ENCODE measurements at regions not wholly inside any gene's neighbourhood (a gene's known extent, or its start where the extent isn't known, plus 50 kb on each side); places are given as distances from the start of the nearest gene placed in this dataset.

DNA sequence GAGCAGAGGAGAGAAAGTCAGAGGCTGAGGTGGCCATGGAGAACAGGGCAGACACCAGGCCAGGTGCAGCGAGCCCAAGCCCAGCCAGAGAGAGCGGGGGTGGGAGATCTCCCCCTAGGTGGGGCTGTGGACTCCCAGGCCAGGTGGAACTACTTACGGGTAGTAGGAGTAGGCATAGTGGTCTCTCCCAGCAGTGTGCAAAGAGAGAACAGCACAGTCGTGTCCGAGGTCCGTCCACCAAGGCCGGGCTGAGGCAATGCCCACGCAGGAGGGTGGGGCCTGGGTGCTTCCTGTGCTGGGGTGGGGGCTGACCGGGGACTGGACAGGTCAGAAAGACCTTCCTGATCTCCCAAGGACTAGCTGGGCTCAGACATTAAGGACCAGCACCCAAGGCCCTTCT, 263.7 kb downstream of the PTPRU start:
- H3K36me3 ChIP-seq (ENCODE audit: control insufficient read depth in 1 of 2, insufficient read depth in 2 of 2, low read length in 2 of 2), result no peaks in the 10 kb centered on the region
- H3K27ac ChIP-seq (ENCODE audit: low read length), result no peak overlapping the region
- H3K4me3 ChIP-seq (ENCODE audit: low read depth in 1 of 2, low read length in 2 of 2), result no peak overlapping the region
- H3K4me1 ChIP-seq (ENCODE audit: control insufficient read depth in 1 of 2, insufficient read depth in 2 of 2, low read length in 2 of 2), result peaks cover 0 to 4% of the 10 kb centered on the region in 2 donors
- H3K27me3 ChIP-seq (ENCODE audit: low read depth, low read length), result no peaks in the 10 kb centered on the region
- H3K9me3 ChIP-seq (ENCODE audit: control insufficient read depth in 1 of 2, low read length in 2 of 2), result peaks cover 0 to 9% of the 10 kb centered on the region in 2 donors

DNA sequence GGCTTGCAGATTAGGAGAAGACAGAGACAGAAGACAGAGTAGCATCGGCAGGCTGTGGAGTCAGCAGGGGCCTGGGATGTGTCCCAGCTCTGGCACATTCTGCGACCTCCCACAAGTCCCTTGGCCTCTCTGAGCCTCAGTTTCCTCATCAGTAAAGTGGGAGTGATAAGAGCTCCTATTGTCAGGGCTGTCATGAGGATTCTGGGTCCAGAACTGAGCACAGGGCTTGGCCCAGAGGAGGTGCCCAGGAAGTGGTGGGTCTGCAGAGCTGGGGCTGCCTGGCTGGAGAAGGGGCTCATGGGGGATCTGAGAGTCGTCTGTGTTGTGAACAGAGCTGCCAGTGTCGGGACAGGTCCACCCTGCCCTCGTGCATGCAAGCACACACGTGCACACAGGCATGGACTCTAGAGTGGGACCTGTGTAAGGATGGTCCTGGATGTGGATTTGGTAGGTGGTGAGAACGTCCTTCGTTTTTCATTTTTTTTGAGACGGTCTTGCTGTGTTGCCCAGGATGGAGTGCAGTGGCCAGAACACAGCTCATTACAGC, 262.9 kb downstream of the PTPRU start:
- H3K36me3 ChIP-seq (ENCODE audit: control insufficient read depth in 1 of 2, insufficient read depth in 2 of 2, low read length in 2 of 2), result no peaks in the 10 kb centered on the region
- H3K4me1 ChIP-seq (ENCODE audit: control insufficient read depth in 1 of 2, insufficient read depth in 2 of 2, low read length in 2 of 2), result peaks cover 0 to 4% of the 10 kb centered on the region in 2 donors
- no peaks in the 10 kb centered on the region for H3K27me3 ChIP-seq (ENCODE audit: low read depth, low read length)
- no peak overlapping the region for H3K4me3 ChIP-seq (ENCODE audit: low read depth in 1 of 2, low read length in 2 of 2)
- peaks cover 0 to 17% of the 10 kb centered on the region in 2 donors for H3K9me3 ChIP-seq (ENCODE audit: control insufficient read depth in 1 of 2, low read length in 2 of 2)
- no peak overlapping the region for H3K27ac ChIP-seq (ENCODE audit: low read length)

DNA sequence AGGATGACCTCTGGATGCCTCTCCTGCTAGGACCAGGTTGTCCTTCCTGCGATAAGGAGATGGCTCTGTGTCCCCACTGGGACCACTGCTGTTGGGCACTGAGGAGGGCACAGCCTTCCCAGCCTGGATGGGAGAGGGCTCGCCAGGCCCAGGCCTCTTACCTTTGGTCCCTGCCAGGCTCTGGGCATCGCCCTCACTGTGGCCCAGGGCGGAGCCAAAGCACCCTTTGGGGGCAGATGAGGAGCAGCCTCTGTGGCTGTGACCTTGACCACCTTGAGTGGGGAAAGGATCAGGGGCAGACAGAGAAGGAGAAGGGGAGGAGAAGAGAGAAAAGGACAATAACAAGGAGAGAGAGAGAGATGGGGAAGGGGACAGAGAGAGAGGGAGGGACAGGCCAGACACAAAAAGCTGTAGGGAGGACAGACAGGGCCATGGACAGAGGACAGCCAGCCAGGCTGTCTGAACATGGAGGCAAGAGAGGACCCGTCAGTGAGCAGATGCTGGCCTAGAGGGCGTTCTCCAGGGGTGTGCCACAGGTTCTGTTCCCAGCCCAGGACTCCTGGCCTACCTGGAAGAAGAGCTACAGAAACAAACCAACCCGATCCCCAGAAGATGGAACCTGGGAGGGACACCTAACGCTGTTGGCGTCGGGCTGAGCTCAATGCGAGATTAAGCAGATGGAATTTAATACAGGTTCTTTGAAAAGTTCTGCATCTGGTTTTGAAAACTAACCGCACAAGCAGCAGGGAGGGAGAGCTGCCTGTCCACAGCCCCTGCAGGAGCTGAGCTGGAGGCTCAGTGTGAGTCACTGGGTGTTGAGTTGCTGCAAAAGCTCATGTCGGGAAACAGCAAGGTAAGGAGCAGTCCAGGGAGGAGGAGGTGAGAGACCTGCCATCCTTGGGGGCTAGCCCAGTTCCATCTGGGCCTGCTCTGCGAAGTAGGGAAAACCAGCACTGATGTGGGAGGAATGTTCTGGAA, 262.1 kb downstream of the PTPRU start:
- Histone ChIP-seq H3K4me3 (ENCODE audit: low read depth in 1 of 2, low read length in 2 of 2) (no peak overlapping the region), H3K4me1 (ENCODE audit: control insufficient read depth in 1 of 2, insufficient read depth in 2 of 2, low read length in 2 of 2) (no peaks in the 10 kb centered on the region), H3K27me3 (ENCODE audit: low read depth, low read length) (no peaks in the 10 kb centered on the region), H3K9me3 (ENCODE audit: control insufficient read depth in 1 of 2, low read length in 2 of 2) (peaks cover 0 to 17% of the 10 kb centered on the region in 2 donors), H3K36me3 (ENCODE audit: control insufficient read depth in 1 of 2, insufficient read depth in 2 of 2, low read length in 2 of 2) (no peaks in the 10 kb centered on the region), H3K27ac (ENCODE audit: low read length) (no peak overlapping the region)

DNA sequence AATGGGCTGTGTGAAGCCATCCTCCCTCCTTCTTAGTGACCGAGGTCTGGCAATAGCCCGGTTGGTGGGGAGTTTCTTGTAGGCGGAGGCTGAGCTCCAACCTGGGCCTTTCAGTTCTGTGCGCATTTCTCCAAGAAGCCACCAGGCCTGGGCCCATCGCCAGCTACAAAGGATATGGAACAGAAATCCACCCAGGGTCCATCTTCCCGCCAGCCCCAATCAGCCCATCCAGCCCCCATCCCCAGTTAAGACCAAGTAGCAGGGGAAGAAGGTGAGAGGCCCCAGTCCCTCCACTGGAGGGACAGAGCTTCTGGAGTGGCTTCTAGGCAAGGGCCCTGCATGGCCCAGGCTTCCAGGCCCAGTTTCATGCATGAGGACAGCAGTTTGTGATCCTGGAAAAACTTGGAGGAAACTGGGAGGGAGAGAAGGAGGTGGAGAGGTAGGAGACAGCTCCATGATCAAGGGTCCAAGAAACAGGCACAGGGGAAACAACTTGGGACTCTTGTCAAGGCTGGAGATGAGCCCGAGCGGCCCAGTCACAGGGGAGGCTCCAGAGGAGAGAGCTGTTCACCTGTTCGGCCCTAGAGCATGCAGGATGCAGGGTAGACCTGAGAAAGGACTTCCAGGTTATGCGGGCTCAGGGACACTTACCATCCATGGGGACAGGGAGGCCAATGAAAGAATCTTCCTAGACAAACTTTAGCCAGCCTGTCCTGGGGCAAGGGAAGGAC, 261.2 kb downstream of the PTPRU start:
- H3K27ac ChIP-seq (ENCODE audit: low read length), result no peak overlapping the region
- no peaks in the 10 kb centered on the region for H3K36me3 ChIP-seq (ENCODE audit: control insufficient read depth in 1 of 2, insufficient read depth in 2 of 2, low read length in 2 of 2)
- no peaks in the 10 kb centered on the region for H3K27me3 ChIP-seq (ENCODE audit: low read depth, low read length)
- no peaks in the 10 kb centered on the region for H3K4me1 ChIP-seq (ENCODE audit: control insufficient read depth in 1 of 2, insufficient read depth in 2 of 2, low read length in 2 of 2)
- no peak overlapping the region for H3K4me3 ChIP-seq (ENCODE audit: low read depth in 1 of 2, low read length in 2 of 2)
- H3K9me3 ChIP-seq (ENCODE audit: control insufficient read depth in 1 of 2, low read length in 2 of 2), result peaks cover 0 to 17% of the 10 kb centered on the region in 2 donors

DNA sequence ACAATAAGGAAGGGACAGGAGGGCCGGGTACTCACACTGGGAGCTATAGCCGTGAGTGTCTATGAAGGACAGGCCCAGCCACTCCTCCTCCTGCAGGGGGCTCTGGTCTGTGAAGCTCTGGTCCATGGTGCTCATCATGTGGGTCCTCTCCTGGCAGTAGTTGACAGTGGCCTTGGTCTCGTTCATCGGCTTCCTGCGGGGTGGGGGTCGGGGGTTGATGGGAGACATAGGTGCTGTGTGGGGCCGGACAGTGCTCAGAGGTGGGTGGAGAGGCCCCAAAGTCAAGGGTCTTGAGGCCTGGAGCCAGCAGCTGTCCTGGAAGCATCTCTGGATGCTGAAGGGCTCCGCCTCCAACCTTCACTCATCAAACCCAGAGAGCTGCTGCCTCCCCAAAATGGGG, 260.4 kb downstream of the PTPRU start:
- Histone ChIP-seq H3K27me3 (ENCODE audit: low read depth, low read length) (no peaks in the 10 kb centered on the region), H3K4me1 (ENCODE audit: control insufficient read depth in 1 of 2, insufficient read depth in 2 of 2, low read length in 2 of 2) (no peaks in the 10 kb centered on the region), H3K9me3 (ENCODE audit: control insufficient read depth in 1 of 2, low read length in 2 of 2) (peaks cover 0 to 17% of the 10 kb centered on the region in 2 donors), H3K4me3 (ENCODE audit: low read depth in 1 of 2, low read length in 2 of 2) (no peak overlapping the region), H3K27ac (ENCODE audit: low read length) (no peak overlapping the region), H3K36me3 (ENCODE audit: control insufficient read depth in 1 of 2, insufficient read depth in 2 of 2, low read length in 2 of 2) (no peaks in the 10 kb centered on the region)

DNA sequence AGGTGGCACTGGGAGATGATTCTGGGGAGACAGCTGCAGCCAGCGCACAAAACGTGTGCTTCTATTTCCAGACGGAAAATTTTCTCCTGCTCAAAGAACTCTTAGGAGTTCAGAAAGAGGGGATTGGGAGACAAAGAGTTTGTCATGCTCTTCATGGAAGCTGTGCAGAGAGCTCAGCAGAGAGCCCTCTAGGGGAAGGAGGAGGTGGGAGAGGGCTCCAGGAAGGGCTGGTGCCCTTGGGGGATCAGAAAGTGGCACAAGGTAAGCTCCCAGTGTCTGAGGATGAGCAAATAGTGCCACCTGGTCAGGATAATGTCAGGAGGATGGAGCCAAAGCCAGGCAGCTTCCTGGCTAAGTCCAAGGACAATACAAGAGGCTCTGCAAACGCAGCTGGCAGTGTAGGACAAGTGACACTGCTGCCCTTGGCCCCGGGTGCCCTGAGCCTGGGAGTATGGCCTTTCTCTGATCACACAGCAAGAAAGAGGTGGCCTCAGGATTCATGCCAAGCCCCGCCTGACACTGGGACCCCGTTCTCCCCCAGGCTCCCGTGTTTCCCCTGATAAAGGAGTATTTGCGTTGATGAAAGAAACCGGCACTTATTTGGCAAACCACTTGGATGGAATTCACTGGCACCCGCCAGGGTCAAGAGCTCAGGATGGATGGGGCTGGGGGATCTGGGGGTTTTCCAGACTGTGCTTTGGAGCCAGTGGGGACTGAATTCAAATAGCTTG, 254.0 kb downstream of the PTPRU start:
- peaks cover 0 to 10% of the 10 kb centered on the region in 2 donors for H3K9me3 ChIP-seq (ENCODE audit: control insufficient read depth in 1 of 2, low read length in 2 of 2)
- no peaks in the 10 kb centered on the region for H3K36me3 ChIP-seq (ENCODE audit: control insufficient read depth in 1 of 2, insufficient read depth in 2 of 2, low read length in 2 of 2)
- no peak overlapping the region for H3K4me3 ChIP-seq (ENCODE audit: low read depth in 1 of 2, low read length in 2 of 2)
- H3K4me1 ChIP-seq (ENCODE audit: control insufficient read depth in 1 of 2, insufficient read depth in 2 of 2, low read length in 2 of 2), result no peaks in the 10 kb centered on the region
- H3K27ac ChIP-seq (ENCODE audit: low read length), result no peak overlapping the region
- no peaks in the 10 kb centered on the region for H3K27me3 ChIP-seq (ENCODE audit: low read depth, low read length)

DNA sequence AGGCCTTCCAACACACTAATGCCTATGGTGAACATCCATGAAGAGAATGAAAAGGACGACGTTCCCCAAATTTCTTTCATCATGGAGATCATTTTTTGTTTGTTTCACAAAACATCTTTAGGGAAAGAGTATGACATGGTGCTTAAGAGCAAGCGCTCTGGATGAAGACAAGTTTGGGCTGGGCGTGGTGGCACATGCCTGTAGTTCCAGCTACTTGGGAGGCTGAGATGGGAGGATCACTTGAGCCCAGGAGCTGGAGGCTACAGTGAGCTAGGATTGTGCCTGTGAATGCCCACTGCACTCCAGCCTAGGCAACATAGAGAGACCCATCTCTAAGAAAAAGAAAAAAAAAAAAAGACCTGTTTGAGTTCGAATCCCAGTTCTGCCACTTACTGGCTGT, 253.1 kb downstream of the PTPRU start:
- Histone ChIP-seq H3K9me3 (ENCODE audit: control insufficient read depth in 1 of 2, low read length in 2 of 2) (peaks cover 0 to 2% of the 10 kb centered on the region in 2 donors), H3K4me3 (ENCODE audit: low read depth in 1 of 2, low read length in 2 of 2) (no peak overlapping the region), H3K4me1 (ENCODE audit: control insufficient read depth in 1 of 2, insufficient read depth in 2 of 2, low read length in 2 of 2) (no peaks in the 10 kb centered on the region), H3K27me3 (ENCODE audit: low read depth, low read length) (no peaks in the 10 kb centered on the region), H3K36me3 (ENCODE audit: control insufficient read depth in 1 of 2, insufficient read depth in 2 of 2, low read length in 2 of 2) (no peaks in the 10 kb centered on the region), H3K27ac (ENCODE audit: low read length) (no peak overlapping the region)

DNA sequence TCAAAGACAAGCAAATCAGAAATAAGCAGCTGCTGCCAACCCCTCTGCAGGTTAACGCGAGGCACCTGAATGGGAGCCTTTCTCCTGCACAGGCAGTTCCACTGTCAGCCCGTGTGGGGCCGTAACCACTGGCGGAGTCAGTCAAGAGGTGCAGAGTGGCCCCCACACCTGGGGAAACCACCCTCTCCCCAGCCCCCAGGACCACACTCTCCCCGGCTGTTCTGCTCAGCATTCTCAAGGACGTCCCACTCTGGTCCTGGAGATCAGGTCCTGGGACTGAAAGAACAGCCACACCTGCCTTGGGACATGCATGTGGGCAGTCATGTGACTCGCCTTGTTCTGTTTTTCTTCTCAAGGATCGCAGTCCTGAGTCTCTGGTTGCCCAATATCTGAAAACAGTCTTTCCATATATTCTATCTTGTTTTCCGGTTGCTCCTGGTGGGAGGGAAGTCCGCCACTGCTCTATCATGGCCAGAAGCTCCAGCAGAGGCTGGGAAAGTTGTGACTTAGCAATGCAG, 252.5 kb downstream of the PTPRU start:
- H3K27me3 ChIP-seq (ENCODE audit: low read depth, low read length), result no peaks in the 10 kb centered on the region

DNA sequence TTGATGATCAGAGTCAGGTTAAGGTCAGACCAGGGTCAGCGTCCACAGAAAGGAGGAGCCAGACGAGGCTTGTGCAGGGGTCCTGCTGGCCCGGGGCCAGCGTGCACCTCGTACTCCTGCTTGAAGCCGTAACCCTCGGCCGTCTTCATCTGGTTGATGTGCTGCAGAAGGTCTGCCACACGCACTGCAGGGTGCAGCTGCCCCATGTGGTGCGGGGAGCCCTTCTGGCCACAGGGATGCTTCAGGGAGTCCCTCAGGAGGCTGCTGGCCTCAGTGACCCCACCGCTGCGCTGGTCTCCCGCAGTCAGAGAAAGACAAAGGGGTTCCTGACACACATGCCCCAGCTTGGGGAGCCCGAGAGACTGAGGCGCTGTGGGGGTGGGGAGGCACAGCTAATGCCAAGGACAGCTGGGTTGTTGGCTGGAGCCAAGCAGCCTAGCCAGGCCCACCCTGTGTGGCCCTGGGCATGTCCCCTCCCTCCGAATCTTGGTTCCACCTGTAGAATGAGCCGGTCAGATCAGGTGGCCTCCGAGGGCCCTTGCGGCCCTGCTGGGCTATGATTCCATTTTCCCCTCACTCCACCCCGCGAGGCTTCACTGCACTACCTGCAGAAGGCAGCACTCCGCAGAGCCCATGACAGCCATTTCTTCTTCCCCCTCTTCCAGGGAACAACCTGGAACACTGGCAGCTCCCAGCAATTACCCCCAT, 251.9 kb downstream of the PTPRU start:
- Histone ChIP-seq H3K36me3 (ENCODE audit: control insufficient read depth in 1 of 2, insufficient read depth in 2 of 2, low read length in 2 of 2) (no peaks in the 10 kb centered on the region), H3K4me1 (ENCODE audit: control insufficient read depth in 1 of 2, insufficient read depth in 2 of 2, low read length in 2 of 2) (no peaks in the 10 kb centered on the region), H3K4me3 (ENCODE audit: low read depth in 1 of 2, low read length in 2 of 2) (no peak overlapping the region), H3K9me3 (ENCODE audit: control insufficient read depth in 1 of 2, low read length in 2 of 2) (no peaks in the 10 kb centered on the region), H3K27me3 (ENCODE audit: low read depth, low read length) (no peaks in the 10 kb centered on the region), H3K27ac (ENCODE audit: low read length) (no peak overlapping the region)

More for the DNA sequence above, 252.5 kb downstream of the PTPRU start:
- Histone ChIP-seq H3K4me1 (ENCODE audit: control insufficient read depth in 1 of 2, insufficient read depth in 2 of 2, low read length in 2 of 2) (no peaks in the 10 kb centered on the region), H3K4me3 (ENCODE audit: low read depth in 1 of 2, low read length in 2 of 2) (no peak overlapping the region), H3K27ac (ENCODE audit: low read length) (no peak overlapping the region), H3K9me3 (ENCODE audit: control insufficient read depth in 1 of 2, low read length in 2 of 2) (no peaks in the 10 kb centered on the region), H3K36me3 (ENCODE audit: control insufficient read depth in 1 of 2, insufficient read depth in 2 of 2, low read length in 2 of 2) (no peaks in the 10 kb centered on the region)

DNA sequence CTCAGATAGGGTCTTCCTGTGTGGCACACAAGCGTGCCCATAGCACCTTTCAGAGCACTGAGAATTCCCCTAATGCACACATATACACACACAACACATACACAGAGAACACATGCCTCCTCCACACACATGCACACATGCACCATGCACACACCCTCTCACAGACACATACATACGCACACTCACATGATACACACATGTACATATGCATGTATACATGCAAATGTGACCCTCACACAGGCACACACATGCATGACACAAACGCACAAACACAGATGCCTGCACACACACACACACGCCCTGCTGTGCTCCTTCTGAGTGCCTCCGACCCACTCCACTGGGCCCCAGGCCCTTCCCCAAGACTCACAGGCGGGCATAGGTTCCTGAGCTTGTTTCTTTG, 251.0 kb downstream of the PTPRU start:
- Histone ChIP-seq H3K4me1 (ENCODE audit: control insufficient read depth in 1 of 2, insufficient read depth in 2 of 2, low read length in 2 of 2) (no peaks in the 10 kb centered on the region), H3K9me3 (ENCODE audit: control insufficient read depth in 1 of 2, low read length in 2 of 2) (no peaks in the 10 kb centered on the region), H3K36me3 (ENCODE audit: control insufficient read depth in 1 of 2, insufficient read depth in 2 of 2, low read length in 2 of 2) (no peaks in the 10 kb centered on the region), H3K27me3 (ENCODE audit: low read depth, low read length) (no peaks in the 10 kb centered on the region), H3K4me3 (ENCODE audit: low read depth in 1 of 2, low read length in 2 of 2) (no peak overlapping the region), H3K27ac (ENCODE audit: low read length) (no peak overlapping the region)
